A673 (cell line): ENCODE measurements at regions not wholly inside any gene's neighbourhood (a gene's known extent, or its start where the extent isn't known, plus 50 kb on each side); places are given as distances from the start of the nearest gene placed in this dataset.

Experiments used
- BruUV-seq: library from RNA; stranded (reverse); fragments of 400-500 nt; replicated peaks from 2 replicates; lab custom pipeline; 2021; lab: Mats Ljungman, UMichigan
- CTCF ChIA-PET: fragments of 300-600 bp; sonication (Branson Sonifier 250); formaldehyde crosslinking; loops from one replicate; lab custom pipeline; 2022; ENCODE audit warnings: antibody characterized with exemption; lab: Charles Lee
- POLR2A ChIA-PET: fragments of 300-600 bp; sonication (Branson Sonifier 250); formaldehyde crosslinking; loops from one replicate; lab custom pipeline; 2022; ENCODE audit warnings: antibody characterized with exemption; ENCODE audit not compliant: low non-redundant PET; lab: Charles Lee
- DNase-seq: peaks from one replicate; pipeline ENCODE4 v3.0.0-alpha.2; 2015; ENCODE audit warnings: low spot score
- H3K27ac ChIP-seq: fragments of 200-600 bp; sonication (generic); 2 replicates; pipeline ENCODE4 v1.5.1; 2016; ENCODE audit warnings: mixed run types, low read depth, mild to moderate bottlenecking, mixed read lengths, antibody characterized with exemption, low read length; ENCODE audit not compliant: poor library complexity, severe bottlenecking
- H3K27me3 ChIP-seq: fragments of 200-600 bp; sonication (generic); replicated peaks from 2 replicates; pipeline ENCODE4 v1.6.1; 2017; ENCODE audit warnings: mixed run types, low read depth, mild to moderate bottlenecking, mixed read lengths, antibody characterized with exemption, low read length; ENCODE audit not compliant: insufficient read depth, poor library complexity
- H3K36me3 ChIP-seq: fragments of 200-600 bp; sonication (generic); 2 replicates; pipeline ENCODE4 v1.6.1; 2016; ENCODE audit warnings: mixed run types, mild to moderate bottlenecking, mixed read lengths, antibody characterized with exemption, low read length; ENCODE audit not compliant: insufficient read depth, poor library complexity, severe bottlenecking
- H3K4me1 ChIP-seq: fragments of 200-600 bp; sonication (generic); 2 replicates; pipeline ENCODE4 v1.6.1; 2017; ENCODE audit warnings: mixed run types, mild to moderate bottlenecking, mixed read lengths, antibody characterized with exemption, low read length; ENCODE audit not compliant: insufficient read depth, poor library complexity, severe bottlenecking
- H3K4me3 ChIP-seq: fragments of 200-600 bp; sonication (generic); 2 replicates; pipeline ENCODE4 v1.5.1; 2016; ENCODE audit warnings: low read depth, mixed run types, mild to moderate bottlenecking, mixed read lengths, low read length; ENCODE audit not compliant: poor library complexity, severe bottlenecking
- H3K9me3 ChIP-seq: fragments of 200-600 bp; sonication (generic); 2 replicates; pipeline ENCODE4 v1.6.1; 2016; ENCODE audit warnings: mixed run types, low read depth, mild to moderate bottlenecking, mixed read lengths, antibody characterized with exemption, low read length; ENCODE audit not compliant: poor library complexity, severe bottlenecking
- EZH2 ChIP-seq: fragments of 200-600 bp; sonication (generic); IDR thresholded peaks from 2 replicates; pipeline ENCODE4 v1.6.1; 2017; ENCODE audit warnings: borderline replicate concordance, low read depth, mild to moderate bottlenecking, mixed read lengths, antibody characterized with exemption, low read length; ENCODE audit not compliant: poor library complexity, severe bottlenecking
- intact Hi-C: fragments of 100-400 bp; cut with micrococcal nuclease; formaldehyde crosslinking; loops from one replicate; pipeline ENCODE4 v1.10.0; 2022; ENCODE audit not compliant: unreplicated experiment
- TF ChIP-seq, protein P1 (sequence below): fragments of 300-800, 200-600 bp; sonication (generic); conservative IDR thresholded peaks from 2 replicates; pipeline ENCODE4 v1.5.1; 2017; ENCODE audit warnings: low read depth, mild to moderate bottlenecking, antibody characterized with exemption, low read length, moderate library complexity, mixed read lengths

GRCh38 chr3:104632947-104633346, 733.8 kb upstream of the ALCAM start:
- Histone ChIP-seq H3K9me3 (no peaks in the 10 kb centered on the region), H3K4me1 (peaks cover 4% of the 10 kb centered on the region), H3K27me3 (no peaks in the 10 kb centered on the region), H3K36me3 (no peaks in the 10 kb centered on the region), H3K27ac (no peak overlapping the region), H3K4me3 (no peak overlapping the region)
- intact Hi-C loops, result no loop called here
- ChIA-PET POLR2A (no interaction called here), CTCF (no interaction called here)
- no peak for TF ChIP-seq EZH2
- DNase-seq, result no peak
- BruUV-seq, result no TSS peak

- ChIA-PET CTCF (no interaction called here), POLR2A (no interaction called here)
- peak; percentile 17 for DNase-seq
- no peak overlapping the region for H3K27ac ChIP-seq
- BruUV-seq, result no TSS peak
- H3K27me3 ChIP-seq, result no peaks in the 10 kb centered on the region
- no peaks in the 10 kb centered on the region for H3K36me3 ChIP-seq
- H3K9me3 ChIP-seq, result peaks cover 9% of the 10 kb centered on the region
- H3K4me1 ChIP-seq, result peaks cover 4% of the 10 kb centered on the region
- no peak overlapping the region for H3K4me3 ChIP-seq
- TF ChIP-seq EZH2, result no peak
- TF ChIP-seq, protein P1, sequence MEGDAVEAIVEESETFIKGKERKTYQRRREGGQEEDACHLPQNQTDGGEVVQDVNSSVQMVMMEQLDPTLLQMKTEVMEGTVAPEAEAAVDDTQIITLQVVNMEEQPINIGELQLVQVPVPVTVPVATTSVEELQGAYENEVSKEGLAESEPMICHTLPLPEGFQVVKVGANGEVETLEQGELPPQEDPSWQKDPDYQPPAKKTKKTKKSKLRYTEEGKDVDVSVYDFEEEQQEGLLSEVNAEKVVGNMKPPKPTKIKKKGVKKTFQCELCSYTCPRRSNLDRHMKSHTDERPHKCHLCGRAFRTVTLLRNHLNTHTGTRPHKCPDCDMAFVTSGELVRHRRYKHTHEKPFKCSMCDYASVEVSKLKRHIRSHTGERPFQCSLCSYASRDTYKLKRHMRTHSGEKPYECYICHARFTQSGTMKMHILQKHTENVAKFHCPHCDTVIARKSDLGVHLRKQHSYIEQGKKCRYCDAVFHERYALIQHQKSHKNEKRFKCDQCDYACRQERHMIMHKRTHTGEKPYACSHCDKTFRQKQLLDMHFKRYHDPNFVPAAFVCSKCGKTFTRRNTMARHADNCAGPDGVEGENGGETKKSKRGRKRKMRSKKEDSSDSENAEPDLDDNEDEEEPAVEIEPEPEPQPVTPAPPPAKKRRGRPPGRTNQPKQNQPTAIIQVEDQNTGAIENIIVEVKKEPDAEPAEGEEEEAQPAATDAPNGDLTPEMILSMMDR, result peak; percentile 35
- intact Hi-C loops, result no loop called here
Measured at GRCh38 chr3:104635872-104636580, 730.7 kb upstream of the ALCAM start.

DNA sequence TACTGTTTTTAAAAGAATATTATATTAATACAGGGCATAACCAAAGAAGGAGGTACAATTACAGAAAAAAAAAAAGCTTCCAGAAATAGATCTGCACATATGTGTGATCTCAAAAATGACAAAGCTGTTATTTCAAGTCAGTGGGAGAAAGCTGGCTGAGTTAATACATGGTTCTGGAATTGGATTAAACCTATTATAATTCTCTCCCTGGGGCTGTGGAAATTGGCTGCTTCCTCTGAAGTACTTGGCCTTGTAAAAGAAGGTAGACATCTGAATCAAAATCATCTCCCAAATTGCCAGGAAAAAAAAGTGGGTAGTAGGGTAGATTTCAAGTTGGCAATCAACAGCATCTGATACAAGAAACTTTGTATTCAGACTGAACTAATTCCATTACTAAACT, 723.9 kb upstream of the ALCAM start:
- peaks cover 10% of the 10 kb centered on the region for H3K9me3 ChIP-seq
- no peak overlapping the region for H3K4me3 ChIP-seq
- TF ChIP-seq, protein P1, result no peak
- TF ChIP-seq EZH2, result no peak
- no peak overlapping the region for H3K27ac ChIP-seq
- ChIA-PET CTCF (no interaction called here), POLR2A (interaction anchor here (0.7 kb wide), 1 partner anchor 387 kb away, joined by 4 read pairs; no protein-coding TSS in a partner anchor)
- no TSS peak for BruUV-seq
- no peaks in the 10 kb centered on the region for H3K36me3 ChIP-seq
- DNase-seq, result peak; percentile 92
- peaks cover 11% of the 10 kb centered on the region for H3K27me3 ChIP-seq
- peaks cover 13% of the 10 kb centered on the region for H3K4me1 ChIP-seq
- intact Hi-C loops, result no loop called here

DNA sequence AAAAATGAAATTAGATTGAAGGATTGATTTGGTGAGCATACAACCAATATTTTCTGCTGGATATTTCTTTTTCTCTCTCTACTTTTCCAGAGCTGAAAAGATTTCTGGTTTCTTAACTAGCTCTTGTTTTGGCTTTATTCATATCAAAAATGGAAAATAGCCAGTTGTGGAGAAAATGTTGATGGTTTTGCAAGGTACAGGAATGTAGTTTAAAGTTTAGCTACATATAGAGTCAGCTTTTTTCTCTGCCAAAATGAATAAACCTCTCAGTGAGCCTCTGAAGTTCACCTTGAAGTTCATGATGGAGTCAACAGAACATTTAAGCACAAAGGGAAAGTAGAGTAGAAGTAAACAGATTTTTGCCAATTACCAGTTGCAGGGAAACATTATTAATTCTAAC, 720.5 kb upstream of the ALCAM start:
- no TSS peak for BruUV-seq
- TF ChIP-seq, protein P1, result no peak
- no peak for TF ChIP-seq EZH2
- intact Hi-C loops, result no loop called here
- Histone ChIP-seq H3K36me3 (no peaks in the 10 kb centered on the region), H3K27ac (no peak overlapping the region), H3K9me3 (no peaks in the 10 kb centered on the region), H3K4me1 (peaks cover 13% of the 10 kb centered on the region), H3K4me3 (no peak overlapping the region), H3K27me3 (peaks cover 11% of the 10 kb centered on the region)
- no peak for DNase-seq
- CTCF ChIA-PET, result no interaction called here
- POLR2A ChIA-PET, result no interaction called here
